Adrenal gland (tissue), 9 donors: ENCODE measurements at regions not wholly inside any gene's neighbourhood (a gene's known extent, or its start where the extent isn't known, plus 50 kb on each side); places are given as distances from the start of the nearest gene placed in this dataset.

Experiments used
- DNase-seq, 7 donors: peaks; one replicate each; pipeline ENCODE4 v3.0.0-alpha.2; 2019 to 2020
- H3K27ac ChIP-seq, 5 donors: fragments of 200-600 bp; sonication (generic) in 4 of 5; 1 replicate in 3 of 5; 2 replicates in 2 of 5; pipeline versions ENCODE4 v1.5.1 to v1.8.0; 2016 to 2020; ENCODE audit warnings: mild to moderate bottlenecking in 1 of 5
- H3K27me3 ChIP-seq: fragments of 200-600 bp; 2 replicates; pipeline ENCODE4 v1.8.0; 2021
- H3K36me3 ChIP-seq, 2 donors: fragments of 200-600 bp; replicated peaks in 1 of 2; 1 replicate in 1 of 2; 2 replicates in 1 of 2; pipeline versions ENCODE4 v1.5.1 to v1.8.0; 2018 to 2022
- H3K4me1 ChIP-seq, 2 donors: fragments of 200-600 bp; replicated peaks in 1 of 2; 1 replicate in 1 of 2; 2 replicates in 1 of 2; pipeline versions ENCODE4 v1.5.1 to v1.8.0; 2018 to 2021
- H3K4me3 ChIP-seq, 4 donors: fragments of 200-600 bp; sonication (generic) in 3 of 4; one replicate each; pipeline ENCODE4 v1.5.1; 2016 to 2018
- H3K9me3 ChIP-seq, 3 donors: fragments of 200-600 bp; sonication (generic) in 1 of 3; replicated peaks in 1 of 3; 1 replicate in 2 of 3; 2 replicates in 1 of 3; pipeline versions ENCODE4 v1.5.1 to v1.8.0; 2016 to 2021
- CTCF ChIP-seq, 6 experiments: fragments of 450-650 bp in 4 of 6; fragments of 200-600 bp in 2 of 6; sonication (generic) in 1 of 6; IDR thresholded peaks; 1 replicate in 5 of 6; 2 replicates in 1 of 6; pipeline versions ENCODE4 v1.5.1 to v1.8.0; 2016 to 2021; ENCODE audit warnings: antibody characterized with exemption in 6 of 6, mild to moderate bottlenecking in 2 of 6, moderate library complexity in 1 of 6
- POLR2A ChIP-seq, 2 donors: fragments of 450-650 bp; IDR thresholded peaks; one replicate each; pipeline ENCODE4 v1.6.1; 2017; ENCODE audit warnings: antibody characterized with exemption in 2 of 2, mild to moderate bottlenecking in 2 of 2, moderate library complexity in 1 of 2
- WGBS, 4 donors: extraction: QIAGEN DNeasy Blood & Tissue Kit in 2 of 4; methylation state at CpG; one replicate each; pipeline versions ENCODE4 v1.1.5 to v1.1.7; 2013 to 2017; 5-methylcytosine and 5-hydroxymethylcytosine counted together
- intact Hi-C, 2 donors: fragments of 100-400 bp; cut with DNase I; formaldehyde crosslinking; loops; one replicate each; pipeline versions ENCODE4 v1.14.1 to v1.15.0; 2022 to 2023
- donor health status: healthy with polysubstance abuse.
- donor health status: Bipolar disorder and iron deficiency.
- donor health status: DM: yes; HTN: yes; CAD: no.
- donor health status: DM: no; HTN: no; CAD: no.
- donor health status: DM: no; HTN: no; CAD: no.

GRCh38 chr3:150261958-150262357 is 146.1 kb upstream of the TSC22D2 start:
- Histone ChIP-seq H3K36me3 (no peaks in the 10 kb centered on the region), H3K4me1 (no peaks in the 10 kb centered on the region), H3K27ac (no peak overlapping the region), H3K27me3 (no peaks in the 10 kb centered on the region), H3K4me3 (no peak overlapping the region), H3K9me3 (no peaks in the 10 kb centered on the region)
- no peak for TF ChIP-seq POLR2A (IDR thresholded peaks at IDR 0.05)
- no peak for TF ChIP-seq CTCF (IDR thresholded peaks at IDR 0.05)
- DNase-seq: no peak
- WGBS, 4 donors: 48 to 93% (median 67%) methylated on average over 2 of the region's 2 CpGs
- intact Hi-C loops: no loop called here

- H3K36me3 ChIP-seq: no peaks in the 10 kb centered on the region
- H3K4me3 ChIP-seq: no peak overlapping the region
- no peak for DNase-seq
- H3K27me3 ChIP-seq: no peaks in the 10 kb centered on the region
- H3K9me3 ChIP-seq: no peaks in the 10 kb centered on the region
- H3K4me1 ChIP-seq: no peaks in the 10 kb centered on the region
- intact Hi-C loops: no loop called here
- 83 to 87% (median 84%) methylated on average over 2 of the region's 2 CpGs for WGBS, 4 donors
- TF ChIP-seq CTCF (IDR thresholded peaks at IDR 0.05) (no peak), POLR2A (IDR thresholded peaks at IDR 0.05) (no peak)
- H3K27ac ChIP-seq: no peak overlapping the region
These were observed 146.7 kb upstream of the TSC22D2 start for GRCh38 chr3:150261418-150261817.

DNA sequence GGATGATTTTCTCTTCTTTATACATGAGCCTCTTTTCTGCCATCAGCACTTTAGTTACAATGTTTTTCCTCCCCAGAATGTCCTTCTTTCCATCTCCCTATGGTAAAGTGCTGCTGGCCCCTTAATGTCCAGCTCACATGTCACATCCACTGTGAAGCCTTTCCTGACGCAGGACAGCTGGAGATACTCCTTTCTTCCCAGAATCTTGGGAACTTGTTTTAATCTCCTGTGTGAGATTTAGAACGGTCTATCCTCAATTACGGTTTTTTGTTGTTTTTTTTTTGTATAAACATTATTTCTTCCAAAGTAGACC is 147.7 kb upstream of the TSC22D2 start:
- WGBS, 4 donors: 75 to 81% (median 76%) methylated on average over 3 of the region's 3 CpGs
- Histone ChIP-seq H3K27ac (no peak overlapping the region), H3K9me3 (no peaks in the 10 kb centered on the region), H3K4me1 (peaks cover 0 to 6% of the 10 kb centered on the region in 2 donors), H3K27me3 (no peaks in the 10 kb centered on the region), H3K36me3 (no peaks in the 10 kb centered on the region), H3K4me3 (no peak overlapping the region)
- no peak for TF ChIP-seq CTCF (IDR thresholded peaks at IDR 0.05)
- no peak for TF ChIP-seq POLR2A (IDR thresholded peaks at IDR 0.05)
- no peak for DNase-seq
- intact Hi-C loops: no loop called here

DNA sequence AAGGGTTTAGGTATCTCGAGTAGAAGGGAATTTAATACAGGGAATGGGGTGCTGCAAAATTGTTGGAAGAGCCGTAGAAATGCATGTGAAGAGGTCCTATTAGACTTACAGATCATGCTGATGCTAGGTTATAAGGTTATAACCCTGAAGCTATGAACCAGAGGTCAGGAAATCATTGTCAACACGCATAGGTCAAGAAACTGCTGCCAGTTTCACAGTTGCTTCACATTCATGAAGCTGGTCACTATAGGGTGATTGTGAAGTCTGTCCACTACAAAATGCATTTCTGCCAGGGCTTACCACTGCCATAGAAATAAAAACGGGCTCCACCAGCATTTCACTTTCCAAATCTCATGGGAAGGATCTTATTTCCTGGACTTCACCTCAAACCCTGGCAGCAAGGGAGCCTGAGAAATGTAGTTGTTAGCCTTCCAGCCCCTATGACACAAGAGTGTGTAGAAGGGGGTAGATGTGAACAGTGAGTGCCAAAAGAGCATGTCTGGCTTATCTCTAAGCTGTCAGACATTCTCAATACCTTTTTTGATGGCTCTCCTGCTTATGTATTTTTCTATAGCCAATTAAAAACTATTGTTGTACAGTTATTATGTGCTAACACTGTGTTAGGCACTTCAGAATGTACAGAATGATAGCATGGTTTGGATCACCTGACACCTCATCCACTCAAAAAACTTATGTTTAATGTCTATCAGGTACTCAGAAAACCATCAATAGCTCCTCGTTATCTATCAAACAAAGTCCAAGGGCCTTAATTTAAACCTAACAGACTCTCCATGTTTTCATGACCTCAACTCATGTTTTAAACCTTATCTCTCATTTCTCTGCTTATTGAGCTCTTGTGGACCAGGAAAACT is 148.3 kb upstream of the TSC22D2 start:
- Histone ChIP-seq H3K4me1 (peaks cover 0 to 6% of the 10 kb centered on the region in 2 donors), H3K27ac (no peak overlapping the region), H3K36me3 (no peaks in the 10 kb centered on the region), H3K9me3 (no peaks in the 10 kb centered on the region), H3K4me3 (no peak overlapping the region), H3K27me3 (no peaks in the 10 kb centered on the region)
- 82 to 88% (median 85%) methylated on average over 5 of the region's 5 CpGs for WGBS, 4 donors
- no peak for DNase-seq
- intact Hi-C loops: no loop called here
- TF ChIP-seq POLR2A (IDR thresholded peaks at IDR 0.05): no peak
- TF ChIP-seq CTCF (IDR thresholded peaks at IDR 0.05): no peak
